Activated naive CD8-positive, alpha-beta T cell (primary cell): ENCODE measurements at regions not wholly inside any gene's neighbourhood (a gene's known extent, or its start where the extent isn't known, plus 50 kb on each side); places are given as distances from the start of the nearest gene placed in this dataset.

Experiments used
- H3K27ac Mint-ChIP-seq: one replicate; pipeline ENCODE4 v1.8.0; 2021; ENCODE audit warnings: mixed read lengths
- H3K27me3 Mint-ChIP-seq: one replicate; pipeline ENCODE4 v1.8.0; 2021; ENCODE audit warnings: mixed read lengths
- H3K36me3 Mint-ChIP-seq: one replicate; pipeline ENCODE4 v1.8.0; 2021; ENCODE audit warnings: mixed read lengths
- H3K4me1 Mint-ChIP-seq: one replicate; pipeline ENCODE4 v1.8.0; 2021; ENCODE audit warnings: low read depth, mixed read lengths
- H3K4me3 Mint-ChIP-seq: one replicate; pipeline ENCODE4 v1.8.0; 2021; ENCODE audit warnings: mild to moderate bottlenecking, mixed read lengths
- H3K9me3 Mint-ChIP-seq: one replicate; pipeline ENCODE4 v1.8.0; 2021; ENCODE audit warnings: low read depth, mixed read lengths

GRCh38 chr12:115898670-115899069 is 378.8 kb downstream of the MED13L start:
- Mint-ChIP-seq H3K4me1 (no peaks in the 10 kb centered on the region), H3K27ac (no peak overlapping the region), H3K9me3 (peaks cover 5% of the 10 kb centered on the region), H3K36me3 (no peaks in the 10 kb centered on the region), H3K27me3 (peaks cover 15% of the 10 kb centered on the region), H3K4me3 (no peak overlapping the region)

- Mint-ChIP-seq H3K4me3 (no peak overlapping the region), H3K27me3 (peaks cover 17% of the 10 kb centered on the region), H3K4me1 (no peaks in the 10 kb centered on the region), H3K27ac (no peak overlapping the region), H3K9me3 (no peaks in the 10 kb centered on the region), H3K36me3 (no peaks in the 10 kb centered on the region)
Observed at GRCh38 chr12:115897729-115898128, 379.8 kb downstream of the MED13L start.

GRCh38 chr12:115895247-115895646 is 382.2 kb downstream of the MED13L start:
- no peaks in the 10 kb centered on the region for H3K9me3 Mint-ChIP-seq
- no peak overlapping the region for H3K27ac Mint-ChIP-seq

GRCh38 chr12:115891556-115892164 is 385.8 kb downstream of the MED13L start:
- Mint-ChIP-seq H3K4me3 (no peak overlapping the region), H3K9me3 (no peaks in the 10 kb centered on the region), H3K27me3 (peaks cover 11% of the 10 kb centered on the region), H3K36me3 (no peaks in the 10 kb centered on the region), H3K27ac (no peak overlapping the region), H3K4me1 (no peaks in the 10 kb centered on the region)

More at GRCh38 chr12:115895247-115895646, 382.2 kb downstream of the MED13L start:
- H3K27me3 Mint-ChIP-seq: peaks cover 12% of the 10 kb centered on the region
- H3K36me3 Mint-ChIP-seq: no peaks in the 10 kb centered on the region
- H3K4me1 Mint-ChIP-seq: no peaks in the 10 kb centered on the region
- no peak overlapping the region for H3K4me3 Mint-ChIP-seq

- Mint-ChIP-seq H3K27me3 (peaks cover 11% of the 10 kb centered on the region), H3K4me3 (no peak overlapping the region)
Observed at GRCh38 chr12:115886666-115887065, 390.8 kb downstream of the MED13L start.

GRCh38 chr12:115885040-115885690 is 392.3 kb downstream of the MED13L start:
- no peaks in the 10 kb centered on the region for H3K4me1 Mint-ChIP-seq
- H3K9me3 Mint-ChIP-seq: no peaks in the 10 kb centered on the region
- peaks cover 11% of the 10 kb centered on the region for H3K27me3 Mint-ChIP-seq
- H3K4me3 Mint-ChIP-seq: no peak overlapping the region
- no peak overlapping the region for H3K27ac Mint-ChIP-seq
- no peaks in the 10 kb centered on the region for H3K36me3 Mint-ChIP-seq

More at GRCh38 chr12:115886666-115887065, 390.8 kb downstream of the MED13L start:
- Mint-ChIP-seq H3K27ac (no peak overlapping the region), H3K4me1 (no peaks in the 10 kb centered on the region), H3K9me3 (no peaks in the 10 kb centered on the region), H3K36me3 (no peaks in the 10 kb centered on the region)

GRCh38 chr12:115882936-115883335 is 394.6 kb downstream of the MED13L start:
- Mint-ChIP-seq H3K27me3 (peaks cover 9% of the 10 kb centered on the region), H3K4me3 (no peak overlapping the region), H3K9me3 (no peaks in the 10 kb centered on the region), H3K27ac (no peak overlapping the region), H3K4me1 (no peaks in the 10 kb centered on the region), H3K36me3 (no peaks in the 10 kb centered on the region)

- H3K4me1 Mint-ChIP-seq: no peaks in the 10 kb centered on the region
- no peaks in the 10 kb centered on the region for H3K36me3 Mint-ChIP-seq
- peaks cover 3% of the 10 kb centered on the region for H3K9me3 Mint-ChIP-seq
- no peak overlapping the region for H3K4me3 Mint-ChIP-seq
- no peak overlapping the region for H3K27ac Mint-ChIP-seq
- peaks cover 4% of the 10 kb centered on the region for H3K27me3 Mint-ChIP-seq
Observed at GRCh38 chr12:115880238-115880637, 397.3 kb downstream of the MED13L start.

- H3K4me1 Mint-ChIP-seq: no peaks in the 10 kb centered on the region
- no peak overlapping the region for H3K27ac Mint-ChIP-seq
- H3K36me3 Mint-ChIP-seq: no peaks in the 10 kb centered on the region
- H3K9me3 Mint-ChIP-seq: peaks cover 3% of the 10 kb centered on the region
- H3K4me3 Mint-ChIP-seq: no peak overlapping the region
- peaks cover 8% of the 10 kb centered on the region for H3K27me3 Mint-ChIP-seq
Observed at GRCh38 chr12:115879354-115879753, 398.1 kb downstream of the MED13L start.

GRCh38 chr12:115873451-115874082 is 403.9 kb downstream of the MED13L start:
- Mint-ChIP-seq H3K4me3 (no peak overlapping the region), H3K9me3 (peaks cover 3% of the 10 kb centered on the region), H3K36me3 (no peaks in the 10 kb centered on the region), H3K27me3 (peaks cover 27% of the 10 kb centered on the region), H3K27ac (no peak overlapping the region), H3K4me1 (no peaks in the 10 kb centered on the region)

- peaks cover 27% of the 10 kb centered on the region for H3K27me3 Mint-ChIP-seq
- H3K4me3 Mint-ChIP-seq: no peak overlapping the region
- H3K4me1 Mint-ChIP-seq: no peaks in the 10 kb centered on the region
Observed at GRCh38 chr12:115872919-115873357, 404.6 kb downstream of the MED13L start.

GRCh38 chr12:115872212-115872611 is 405.3 kb downstream of the MED13L start:
- Mint-ChIP-seq H3K4me3 (no peak overlapping the region), H3K36me3 (no peaks in the 10 kb centered on the region), H3K4me1 (no peaks in the 10 kb centered on the region)

More at GRCh38 chr12:115872919-115873357, 404.6 kb downstream of the MED13L start:
- Mint-ChIP-seq H3K9me3 (peaks cover 3% of the 10 kb centered on the region), H3K36me3 (no peaks in the 10 kb centered on the region), H3K27ac (no peak overlapping the region)

GRCh38 chr12:115871714-115872113 is 405.8 kb downstream of the MED13L start:
- no peaks in the 10 kb centered on the region for H3K36me3 Mint-ChIP-seq

More at GRCh38 chr12:115872212-115872611, 405.3 kb downstream of the MED13L start:
- no peak overlapping the region for H3K27ac Mint-ChIP-seq
- peaks cover 27% of the 10 kb centered on the region for H3K27me3 Mint-ChIP-seq
- peaks cover 3% of the 10 kb centered on the region for H3K9me3 Mint-ChIP-seq

GRCh38 chr12:115870510-115870909 is 407.0 kb downstream of the MED13L start:
- peaks cover 27% of the 10 kb centered on the region for H3K27me3 Mint-ChIP-seq
- H3K4me1 Mint-ChIP-seq: no peaks in the 10 kb centered on the region
- no peaks in the 10 kb centered on the region for H3K36me3 Mint-ChIP-seq
- H3K27ac Mint-ChIP-seq: no peak overlapping the region
- no peaks in the 10 kb centered on the region for H3K9me3 Mint-ChIP-seq
- H3K4me3 Mint-ChIP-seq: no peak overlapping the region

More at GRCh38 chr12:115871714-115872113, 405.8 kb downstream of the MED13L start:
- H3K4me1 Mint-ChIP-seq: no peaks in the 10 kb centered on the region
- H3K27ac Mint-ChIP-seq: no peak overlapping the region
- peaks cover 27% of the 10 kb centered on the region for H3K27me3 Mint-ChIP-seq
- no peaks in the 10 kb centered on the region for H3K9me3 Mint-ChIP-seq
- no peak overlapping the region for H3K4me3 Mint-ChIP-seq

GRCh38 chr12:115870021-115870420 is 407.5 kb downstream of the MED13L start:
- no peaks in the 10 kb centered on the region for H3K9me3 Mint-ChIP-seq
- H3K4me1 Mint-ChIP-seq: no peaks in the 10 kb centered on the region
- H3K4me3 Mint-ChIP-seq: no peak overlapping the region

More at GRCh38 chr12:115870021-115870420, 407.5 kb downstream of the MED13L start:
- peaks cover 27% of the 10 kb centered on the region for H3K27me3 Mint-ChIP-seq
- no peak overlapping the region for H3K27ac Mint-ChIP-seq
- no peaks in the 10 kb centered on the region for H3K36me3 Mint-ChIP-seq
